Hematopoietic multipotent progenitor cell treated with erythropoietin and hydrocortisone succinate and interleukin-3 and kit ligand, for 4 days (in vitro differentiated cells): ENCODE measurements at regions not wholly inside any gene's neighbourhood (a gene's known extent, or its start where the extent isn't known, plus 50 kb on each side); places are given as distances from the start of the nearest gene placed in this dataset.
"Not testable (repeated sequence)": the region's sequence is repeated elsewhere in the genome, so short reads cannot be mapped to it uniquely, and the experiment has no call there.

ENCODE experiments used
- DNase-seq: peaks from one replicate; pipeline ENCODE4 v3.0.0-alpha.2; 2015

DNA sequence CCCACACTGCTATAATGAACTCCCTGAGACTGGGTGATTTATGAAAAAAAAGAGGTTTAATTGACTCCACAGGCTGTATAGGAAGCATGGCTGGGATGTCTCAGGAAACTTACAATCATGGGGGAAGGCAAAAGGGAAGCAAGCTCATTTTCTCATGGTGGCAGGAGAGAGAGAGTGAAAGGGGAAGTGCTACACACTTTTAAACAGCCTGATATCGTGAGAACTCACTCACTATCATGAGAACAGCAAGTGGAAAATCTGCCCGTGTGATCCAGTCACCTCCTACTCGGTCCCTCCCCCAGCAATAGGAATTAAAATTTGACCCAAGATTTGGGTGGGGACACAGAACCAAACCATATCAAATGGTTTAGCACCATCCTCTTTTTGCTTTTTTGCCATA lies 116.6 kb upstream of the CEP162 start:
- DNase-seq = no peak

- no peak for DNase-seq
These were observed 113.0 kb upstream of the CEP162 start for GRCh38 chr6:84340422-84340821.

DNA sequence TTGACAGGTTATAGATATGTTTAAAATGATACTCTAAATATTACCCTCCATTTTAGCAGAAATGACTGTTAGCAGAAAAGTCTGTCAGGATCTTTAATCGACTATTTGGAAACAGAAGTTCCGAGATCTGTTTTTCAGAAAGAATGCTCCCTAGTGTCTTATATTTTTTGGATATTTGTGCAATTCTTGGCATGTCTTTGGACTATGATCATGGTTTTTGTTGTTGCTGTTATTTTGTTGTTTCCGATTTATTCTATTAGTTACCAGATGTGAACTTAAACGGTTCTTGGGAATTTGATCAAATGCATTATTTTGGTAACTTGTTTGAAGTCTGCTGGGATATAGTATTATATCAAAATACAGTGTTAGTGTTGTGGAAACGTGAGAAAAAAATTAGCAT lies 106.4 kb upstream of the CEP162 start:
- DNase-seq = no peak

DNA sequence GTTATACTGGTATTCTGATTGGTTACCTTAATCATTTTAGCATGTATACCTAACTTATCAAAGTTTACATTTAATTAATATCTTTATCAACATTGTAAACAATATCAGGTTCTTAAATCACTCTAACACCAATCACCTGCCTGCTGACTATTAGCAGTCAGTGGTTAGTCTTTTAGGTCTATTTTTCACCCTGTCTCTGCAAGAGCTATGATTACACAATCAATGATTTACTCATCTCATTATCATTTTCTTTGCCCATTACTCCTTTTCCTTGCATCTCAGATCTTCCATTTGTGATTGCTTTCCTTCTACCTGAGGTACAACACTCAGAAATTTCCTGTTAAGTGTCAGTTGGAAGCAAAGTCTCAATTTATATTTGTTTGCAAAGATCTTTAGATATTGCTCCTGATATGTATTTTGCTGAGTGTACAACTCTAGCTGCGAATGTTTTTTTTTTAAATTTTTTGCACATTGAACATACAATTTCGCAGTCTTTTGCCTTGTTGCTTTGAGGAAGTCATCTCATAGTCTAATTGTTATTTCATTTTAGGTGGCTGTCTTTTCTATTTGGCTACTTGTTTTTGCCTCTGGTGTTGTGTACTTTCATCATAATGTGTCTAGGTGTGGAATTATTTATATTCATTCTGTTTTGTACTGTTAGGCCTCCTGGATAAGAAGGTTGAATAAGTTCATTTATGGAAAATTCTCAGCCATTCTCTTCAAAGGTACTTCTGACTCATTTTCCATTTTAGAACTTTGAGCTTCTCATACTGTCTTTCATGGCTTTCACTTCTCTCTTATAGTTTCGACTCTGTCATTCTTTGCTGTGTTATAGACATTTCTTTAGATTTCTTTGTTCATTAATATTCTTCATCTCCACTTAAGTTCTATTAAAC lies 104.9 kb upstream of the CEP162 start:
- DNase-seq = no peak

GRCh38 chr6:84330325-84330724 lies 102.9 kb upstream of the CEP162 start:
- DNase-seq = no peak

DNA sequence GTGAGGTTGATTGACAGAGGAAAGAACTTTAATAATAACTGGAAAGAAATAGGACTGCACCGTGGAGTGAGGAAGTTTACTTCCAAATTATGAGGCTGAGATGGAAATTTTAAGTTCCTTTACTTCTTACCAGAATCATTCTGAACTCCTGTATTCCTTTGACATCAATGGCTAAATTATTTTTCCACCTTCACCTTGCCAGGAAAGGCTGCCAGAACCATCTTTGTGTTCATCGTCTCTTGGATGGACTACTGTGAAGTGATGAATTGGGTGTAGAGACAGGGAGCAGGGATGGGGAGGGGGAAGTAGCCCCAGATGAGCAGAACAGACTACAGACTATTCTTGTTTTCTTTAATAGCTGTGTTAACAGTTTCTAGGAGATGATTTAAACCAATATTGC lies 102.1 kb upstream of the CEP162 start:
- DNase-seq = no peak

DNA sequence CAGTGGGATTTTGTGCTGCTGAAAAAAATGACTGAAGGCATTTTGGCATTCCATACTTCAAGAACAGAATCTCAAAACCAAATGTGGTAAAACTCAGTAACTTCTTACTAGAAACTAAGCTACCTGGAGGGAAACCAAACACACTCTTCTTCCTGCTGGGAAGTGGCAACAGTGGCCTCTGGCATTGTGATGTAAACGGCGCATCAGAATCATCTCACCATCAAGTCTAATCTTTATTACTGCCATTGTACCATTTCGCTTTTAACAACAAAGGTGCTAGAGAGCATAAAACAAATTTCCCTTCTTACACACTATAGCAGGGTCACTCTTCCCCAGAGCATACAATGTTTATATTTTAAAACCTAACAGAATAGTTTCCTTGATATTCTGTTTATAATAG lies 101.6 kb upstream of the CEP162 start:
- DNase-seq = no peak

DNA sequence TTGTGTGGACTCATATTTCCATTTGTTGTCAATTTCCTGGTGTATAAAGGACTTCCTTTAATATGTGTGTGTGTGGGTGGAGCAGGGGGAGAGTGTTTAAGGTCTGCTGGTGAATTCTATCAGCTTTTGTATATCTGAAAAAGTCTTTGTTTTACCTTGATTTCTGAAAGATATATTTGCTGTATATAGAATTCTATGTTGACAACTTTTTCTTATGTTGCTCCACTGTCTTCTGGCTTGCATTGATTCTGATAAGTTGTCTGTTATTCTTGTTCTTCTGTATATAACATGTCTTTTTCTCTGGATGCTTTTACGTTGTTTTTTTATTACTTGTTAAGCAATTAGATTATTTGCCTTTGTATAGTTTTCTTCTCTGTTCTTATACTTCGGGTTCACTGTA lies 90.0 kb upstream of the CEP162 start:
- no peak for DNase-seq

GRCh38 chr6:84314377-84314898 lies 87.0 kb upstream of the CEP162 start:
- no peak for DNase-seq

GRCh38 chr6:84309336-84309735 lies 81.9 kb upstream of the CEP162 start:
- no peak for DNase-seq

DNA sequence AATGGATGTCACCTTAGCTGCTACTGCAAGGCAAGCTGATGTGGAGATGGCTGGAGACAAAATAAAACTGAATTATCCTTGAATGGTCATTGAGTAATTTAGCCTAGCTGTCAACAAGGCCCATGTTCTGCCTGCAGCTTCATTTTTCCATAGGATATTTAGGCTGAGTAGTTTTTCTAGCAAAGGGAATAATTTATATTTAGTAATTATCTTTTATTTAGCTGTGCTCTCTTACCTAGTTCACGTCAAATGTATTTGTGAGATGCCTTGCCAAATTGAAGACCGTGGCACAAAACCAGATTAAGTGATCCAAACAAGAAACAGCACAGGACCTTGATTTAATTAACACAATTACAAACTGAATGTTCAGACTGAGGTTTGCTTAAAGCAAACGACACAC lies 77.4 kb upstream of the CEP162 start:
- no peak for DNase-seq

- DNase-seq = not testable (repeated sequence)
These were observed 63.6 kb upstream of the CEP162 start for GRCh38 chr6:84291033-84291432.

GRCh38 chr6:84284428-84285049 lies 57.1 kb upstream of the CEP162 start:
- peak; percentile 29 for DNase-seq

DNA sequence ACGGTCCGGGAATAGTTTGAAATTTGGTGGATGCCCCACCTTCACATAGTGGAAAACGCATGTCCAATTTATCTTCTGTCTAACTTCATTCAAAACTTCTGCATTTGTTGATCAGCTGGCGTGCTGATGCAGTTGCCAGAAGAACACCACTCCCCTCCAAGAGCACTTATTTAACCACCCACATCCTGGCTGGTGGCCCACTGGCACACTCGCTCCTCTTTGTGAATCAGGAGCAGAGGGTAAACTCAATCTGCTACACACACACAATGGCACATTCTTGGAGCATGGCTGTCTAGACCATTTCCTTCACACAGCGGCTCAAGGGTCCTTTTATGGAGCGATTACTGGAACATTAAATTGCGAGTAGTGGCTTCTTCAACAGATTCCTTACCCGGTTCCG lies 55.1 kb upstream of the CEP162 start:
- DNase-seq = peak; percentile 24

DNA sequence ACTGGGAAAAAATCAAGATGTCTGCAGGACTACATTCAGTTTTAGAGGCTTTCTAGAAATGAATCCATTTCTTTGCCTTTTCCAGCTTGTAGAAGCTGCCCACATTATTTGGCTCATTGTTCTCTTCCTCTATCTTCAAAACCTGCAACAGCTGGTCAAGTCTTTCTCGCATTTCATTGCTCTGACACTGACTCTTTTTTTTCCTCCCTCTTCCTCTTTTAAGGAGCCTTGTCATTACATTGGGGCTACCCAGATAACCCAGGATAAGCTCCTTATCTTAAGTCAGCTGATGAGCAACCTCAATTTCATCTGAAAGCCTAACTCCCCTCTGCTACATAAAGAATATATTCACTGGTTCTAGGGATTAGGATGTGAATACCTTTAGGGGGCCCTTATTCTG lies 53.2 kb upstream of the CEP162 start:
- DNase-seq = peak; percentile 4

DNA sequence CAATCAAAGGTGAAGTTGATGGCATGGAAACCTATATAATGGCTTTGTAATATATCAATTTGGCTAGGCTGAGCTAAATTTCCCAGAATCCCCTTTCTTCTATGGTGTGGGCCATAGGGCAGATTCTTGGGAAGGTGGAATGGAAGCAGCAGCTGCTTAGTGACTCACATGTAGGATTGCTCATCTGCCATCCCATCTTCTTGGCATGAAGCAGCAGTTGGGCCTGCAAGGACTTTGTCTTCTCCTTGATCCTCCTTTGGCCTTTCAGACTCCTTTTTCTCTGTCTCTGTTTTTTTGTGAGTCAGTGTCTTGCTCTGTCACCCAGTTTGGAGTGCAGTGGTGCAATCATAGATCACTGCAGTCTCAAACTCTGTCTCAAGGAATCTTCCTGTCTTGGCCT lies 52.6 kb upstream of the CEP162 start:
- no peak for DNase-seq

DNA sequence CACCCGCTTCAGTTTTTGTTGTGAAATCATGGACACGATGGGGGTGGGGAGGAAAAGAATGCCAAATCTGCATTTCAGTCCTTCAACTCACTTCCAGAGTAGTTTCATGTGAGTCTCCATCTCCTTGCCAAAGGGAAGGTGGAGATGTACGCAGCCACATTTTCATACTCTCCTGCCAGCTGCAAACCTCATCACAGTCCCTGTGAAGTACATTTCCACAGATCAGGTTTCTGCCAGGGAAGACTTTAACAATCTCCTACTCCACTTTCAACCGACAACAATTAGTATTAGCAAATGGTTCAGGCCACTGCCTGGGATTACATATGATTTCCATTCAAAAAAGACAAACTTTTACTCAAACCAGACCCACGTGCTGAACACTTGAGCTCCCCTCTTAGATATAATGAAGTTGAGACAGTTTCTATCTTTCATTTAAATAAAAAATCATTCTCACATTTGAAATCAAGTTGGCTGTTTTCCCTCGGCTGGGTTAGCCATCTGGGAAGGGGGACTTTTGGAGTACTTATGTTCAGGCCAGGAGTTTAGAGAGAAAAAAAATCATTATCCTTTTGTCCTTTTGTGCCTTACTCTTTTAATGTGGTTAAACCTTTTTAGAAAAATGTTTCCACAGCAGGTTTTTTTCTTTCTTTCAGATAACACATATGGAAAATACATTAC lies 51.0 kb upstream of the CEP162 start:
- no peak for DNase-seq
